Naive B cell (primary cell): ENCODE measurements at regions not wholly inside any gene's neighbourhood (a gene's known extent, or its start where the extent isn't known, plus 50 kb on each side); places are given as distances from the start of the nearest gene placed in this dataset.

Experiments used
- ATAC-seq, 2 donors: fragments of 150-1000 bp; cut with Tn5 transposase; 2 replicates each; pipeline ENCODE4 v1.10.0; 2021; ENCODE audit warnings: low read depth in 2 of 2, mild to moderate bottlenecking in 2 of 2, moderate library complexity in 2 of 2
- DNase-seq: peaks from one replicate; pipeline ENCODE4 v3.0.0; 2022
- H3K27ac Mint-ChIP-seq, 6 donors: one replicate each; pipeline ENCODE4 v1.8.0; 2020 to 2022; ENCODE audit warnings: mild to moderate bottlenecking in 6 of 6, mixed read lengths in 6 of 6, moderate library complexity in 5 of 6, inconsistent platforms in 2 of 6
- H3K27me3 Mint-ChIP-seq, 3 donors: one replicate each; pipeline ENCODE4 v1.8.0; 2021 to 2022; ENCODE audit warnings: mixed read lengths in 3 of 3, mild to moderate bottlenecking in 1 of 3
- H3K36me3 Mint-ChIP-seq, 2 donors: one replicate each; pipeline ENCODE4 v1.8.0; 2020 to 2022; ENCODE audit warnings: mixed read lengths in 2 of 2, inconsistent platforms in 1 of 2, mild to moderate bottlenecking in 1 of 2
- H3K4me1 Mint-ChIP-seq, 3 donors: one replicate each; pipeline ENCODE4 v1.8.0; 2020 to 2022; ENCODE audit warnings: mixed read lengths in 3 of 3, inconsistent platforms in 1 of 3, mild to moderate bottlenecking in 1 of 3, moderate library complexity in 1 of 3
- H3K4me3 Mint-ChIP-seq, 8 donors: one replicate each; pipeline ENCODE4 v1.8.0; 2020 to 2022; ENCODE audit warnings: mild to moderate bottlenecking in 8 of 8, mixed read lengths in 8 of 8, moderate library complexity in 8 of 8, inconsistent platforms in 2 of 8
- H3K9me3 Mint-ChIP-seq, 7 donors: one replicate each; pipeline ENCODE4 v1.8.0; 2020 to 2022; ENCODE audit warnings: mixed read lengths in 7 of 7, mild to moderate bottlenecking in 5 of 7, inconsistent platforms in 2 of 7, moderate library complexity in 1 of 7

GRCh38 chr1:29380532-29380931 is 144.2 kb downstream of the PTPRU start:
- peaks cover 25 to 48% (median 43%) of the 10 kb centered on the region in 3 donors for H3K27me3 Mint-ChIP-seq
- no peak overlapping the region for H3K27ac Mint-ChIP-seq
- no peak overlapping the region for H3K4me3 Mint-ChIP-seq
- peaks cover 15 to 54% (median 40%) of the 10 kb centered on the region in 7 donors for H3K9me3 Mint-ChIP-seq
- H3K36me3 Mint-ChIP-seq = peaks cover 8 to 35% of the 10 kb centered on the region in 2 donors
- no peaks in the 10 kb centered on the region for H3K4me1 Mint-ChIP-seq
- ATAC-seq = no peak
- no peak for DNase-seq

GRCh38 chr1:29379443-29380073 is 143.2 kb downstream of the PTPRU start:
- Mint-ChIP-seq H3K27me3 (peaks cover 34 to 53% (median 48%) of the 10 kb centered on the region in 3 donors), H3K4me3 (no peak overlapping the region), H3K27ac (no peak overlapping the region), H3K9me3 (peaks cover 19 to 58% (median 45%) of the 10 kb centered on the region in 7 donors), H3K4me1 (no peaks in the 10 kb centered on the region), H3K36me3 (peaks cover 8 to 40% of the 10 kb centered on the region in 2 donors)
- DNase-seq (no peak), ATAC-seq (no peak)
